ENCODE measurements at regions not wholly inside any gene's neighbourhood (a gene's known extent, or its start where the extent isn't known, plus 50 kb on each side); places are given as distances from the start of the nearest gene placed in this dataset.

- Histone ChIP-seq H3K9ac (ENCODE audit: low read depth in 1 of 2, low read length in 2 of 2) (no peak overlapping the region), H3K36me3 (ENCODE audit: control insufficient read depth in 4 of 4, insufficient read depth in 3 of 4, low read depth in 1 of 4, low read length in 3 of 4) (no peaks in the 10 kb centered on the region), H3K9me3 (ENCODE audit: control insufficient read depth in 4 of 4, low read length in 3 of 4) (peaks cover 0 to under 1% (median 0%) of the 10 kb centered on the region in 4 donors), H3K4me1 (ENCODE audit: control insufficient read depth in 4 of 4, insufficient read depth in 4 of 4, low read length in 3 of 4) (peaks cover 0 to 2% (median under 1%) of the 10 kb centered on the region in 4 donors), H3K27ac (ENCODE audit: low read depth in 1 of 2, low read length in 2 of 2) (no peak overlapping the region), H3K4me3 (ENCODE audit: low read depth in 1 of 3, low read length in 3 of 3) (no peak overlapping the region), H3K27me3 (ENCODE audit: control insufficient read depth in 4 of 4, insufficient read depth in 4 of 4, low read length in 3 of 4) (peaks cover 0 to 7% (median 3%) of the 10 kb centered on the region in 4 donors)
- no peak for DNase-seq (ENCODE audit: low spot score)
- 60% methylated on average over 3 of the region's 3 CpGs for WGBS
- no peak for TF ChIP-seq EGR1 (IDR thresholded peaks at IDR 0.05; ENCODE audit: low read depth in 2 of 2)
- TF ChIP-seq, protein P1, sequence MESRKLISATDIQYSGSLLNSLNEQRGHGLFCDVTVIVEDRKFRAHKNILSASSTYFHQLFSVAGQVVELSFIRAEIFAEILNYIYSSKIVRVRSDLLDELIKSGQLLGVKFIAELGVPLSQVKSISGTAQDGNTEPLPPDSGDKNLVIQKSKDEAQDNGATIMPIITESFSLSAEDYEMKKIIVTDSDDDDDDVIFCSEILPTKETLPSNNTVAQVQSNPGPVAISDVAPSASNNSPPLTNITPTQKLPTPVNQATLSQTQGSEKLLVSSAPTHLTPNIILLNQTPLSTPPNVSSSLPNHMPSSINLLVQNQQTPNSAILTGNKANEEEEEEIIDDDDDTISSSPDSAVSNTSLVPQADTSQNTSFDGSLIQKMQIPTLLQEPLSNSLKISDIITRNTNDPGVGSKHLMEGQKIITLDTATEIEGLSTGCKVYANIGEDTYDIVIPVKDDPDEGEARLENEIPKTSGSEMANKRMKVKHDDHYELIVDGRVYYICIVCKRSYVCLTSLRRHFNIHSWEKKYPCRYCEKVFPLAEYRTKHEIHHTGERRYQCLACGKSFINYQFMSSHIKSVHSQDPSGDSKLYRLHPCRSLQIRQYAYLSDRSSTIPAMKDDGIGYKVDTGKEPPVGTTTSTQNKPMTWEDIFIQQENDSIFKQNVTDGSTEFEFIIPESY (IDR thresholded peaks at IDR 0.05): no peak
- no peak for TF ChIP-seq RXRA (IDR thresholded peaks at IDR 0.05)
- TF ChIP-seq NR2F2 (IDR thresholded peaks at IDR 0.05): no peak
- no peak for TF ChIP-seq FOXA2 (IDR thresholded peaks at IDR 0.05)
- TF ChIP-seq HNF4A (conservative IDR thresholded peaks at IDR 0.05): no peak
- no peak for TF ChIP-seq FOXA1 (IDR thresholded peaks at IDR 0.05)
- TF ChIP-seq RAD21 (IDR thresholded peaks at IDR 0.05): no peak
- no peak for TF ChIP-seq ATF3 (IDR thresholded peaks at IDR 0.05)
- no peak for TF ChIP-seq SP1 (IDR thresholded peaks at IDR 0.05)
- TF ChIP-seq, protein P2, sequence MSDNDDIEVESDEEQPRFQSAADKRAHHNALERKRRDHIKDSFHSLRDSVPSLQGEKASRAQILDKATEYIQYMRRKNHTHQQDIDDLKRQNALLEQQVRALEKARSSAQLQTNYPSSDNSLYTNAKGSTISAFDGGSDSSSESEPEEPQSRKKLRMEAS (IDR thresholded peaks at IDR 0.05): no peak
- TF ChIP-seq GABPA (IDR thresholded peaks at IDR 0.05 in 1 of 2, conservative IDR thresholded peaks at IDR 0.05 in 1 of 2): no peak
- no peak for TF ChIP-seq YY1 (IDR thresholded peaks at IDR 0.05)
- TF ChIP-seq CTCF (IDR thresholded peaks at IDR 0.05; ENCODE audit: low read depth, low read length, missing input control): no peak
- TF ChIP-seq, protein P3, sequence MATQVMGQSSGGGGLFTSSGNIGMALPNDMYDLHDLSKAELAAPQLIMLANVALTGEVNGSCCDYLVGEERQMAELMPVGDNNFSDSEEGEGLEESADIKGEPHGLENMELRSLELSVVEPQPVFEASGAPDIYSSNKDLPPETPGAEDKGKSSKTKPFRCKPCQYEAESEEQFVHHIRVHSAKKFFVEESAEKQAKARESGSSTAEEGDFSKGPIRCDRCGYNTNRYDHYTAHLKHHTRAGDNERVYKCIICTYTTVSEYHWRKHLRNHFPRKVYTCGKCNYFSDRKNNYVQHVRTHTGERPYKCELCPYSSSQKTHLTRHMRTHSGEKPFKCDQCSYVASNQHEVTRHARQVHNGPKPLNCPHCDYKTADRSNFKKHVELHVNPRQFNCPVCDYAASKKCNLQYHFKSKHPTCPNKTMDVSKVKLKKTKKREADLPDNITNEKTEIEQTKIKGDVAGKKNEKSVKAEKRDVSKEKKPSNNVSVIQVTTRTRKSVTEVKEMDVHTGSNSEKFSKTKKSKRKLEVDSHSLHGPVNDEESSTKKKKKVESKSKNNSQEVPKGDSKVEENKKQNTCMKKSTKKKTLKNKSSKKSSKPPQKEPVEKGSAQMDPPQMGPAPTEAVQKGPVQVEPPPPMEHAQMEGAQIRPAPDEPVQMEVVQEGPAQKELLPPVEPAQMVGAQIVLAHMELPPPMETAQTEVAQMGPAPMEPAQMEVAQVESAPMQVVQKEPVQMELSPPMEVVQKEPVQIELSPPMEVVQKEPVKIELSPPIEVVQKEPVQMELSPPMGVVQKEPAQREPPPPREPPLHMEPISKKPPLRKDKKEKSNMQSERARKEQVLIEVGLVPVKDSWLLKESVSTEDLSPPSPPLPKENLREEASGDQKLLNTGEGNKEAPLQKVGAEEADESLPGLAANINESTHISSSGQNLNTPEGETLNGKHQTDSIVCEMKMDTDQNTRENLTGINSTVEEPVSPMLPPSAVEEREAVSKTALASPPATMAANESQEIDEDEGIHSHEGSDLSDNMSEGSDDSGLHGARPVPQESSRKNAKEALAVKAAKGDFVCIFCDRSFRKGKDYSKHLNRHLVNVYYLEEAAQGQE (IDR thresholded peaks at IDR 0.05): no peak
- TF ChIP-seq JUND (IDR thresholded peaks at IDR 0.05): no peak
- TF ChIP-seq TAF1 (conservative IDR thresholded peaks at IDR 0.05): no peak
These were observed 83.0 kb upstream of the IFNE start for GRCh38 chr9:21565155-21565554.

Measured in liver (tissue), 8 donors.